ENCODE measurements at regions not wholly inside any gene's neighbourhood (a gene's known extent, or its start where the extent isn't known, plus 50 kb on each side); places are given as distances from the start of the nearest gene placed in this dataset.

DNA sequence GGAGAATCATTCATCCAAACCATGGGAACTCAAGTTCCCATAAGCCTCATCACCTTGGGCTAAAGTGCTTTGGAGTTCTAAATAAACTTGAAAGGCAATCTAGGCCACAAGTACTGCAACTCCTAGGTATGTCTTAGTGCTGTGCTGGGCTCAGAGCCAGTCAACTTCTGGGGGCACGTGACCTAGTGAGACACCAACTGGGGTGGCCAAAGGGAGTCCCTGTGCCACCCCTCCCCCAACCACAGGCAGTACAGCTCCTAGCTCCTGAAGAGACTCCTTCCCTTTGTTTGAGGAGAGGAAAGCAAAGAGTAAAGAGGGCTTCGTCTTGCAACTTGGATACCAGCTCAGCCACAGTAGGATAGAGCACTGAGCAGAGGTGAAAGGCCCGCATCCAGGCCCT, 154.2 kb upstream of the IL1RAPL2 start:
- TF ChIP-seq, protein P1, sequence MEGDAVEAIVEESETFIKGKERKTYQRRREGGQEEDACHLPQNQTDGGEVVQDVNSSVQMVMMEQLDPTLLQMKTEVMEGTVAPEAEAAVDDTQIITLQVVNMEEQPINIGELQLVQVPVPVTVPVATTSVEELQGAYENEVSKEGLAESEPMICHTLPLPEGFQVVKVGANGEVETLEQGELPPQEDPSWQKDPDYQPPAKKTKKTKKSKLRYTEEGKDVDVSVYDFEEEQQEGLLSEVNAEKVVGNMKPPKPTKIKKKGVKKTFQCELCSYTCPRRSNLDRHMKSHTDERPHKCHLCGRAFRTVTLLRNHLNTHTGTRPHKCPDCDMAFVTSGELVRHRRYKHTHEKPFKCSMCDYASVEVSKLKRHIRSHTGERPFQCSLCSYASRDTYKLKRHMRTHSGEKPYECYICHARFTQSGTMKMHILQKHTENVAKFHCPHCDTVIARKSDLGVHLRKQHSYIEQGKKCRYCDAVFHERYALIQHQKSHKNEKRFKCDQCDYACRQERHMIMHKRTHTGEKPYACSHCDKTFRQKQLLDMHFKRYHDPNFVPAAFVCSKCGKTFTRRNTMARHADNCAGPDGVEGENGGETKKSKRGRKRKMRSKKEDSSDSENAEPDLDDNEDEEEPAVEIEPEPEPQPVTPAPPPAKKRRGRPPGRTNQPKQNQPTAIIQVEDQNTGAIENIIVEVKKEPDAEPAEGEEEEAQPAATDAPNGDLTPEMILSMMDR (IDR thresholded peaks at IDR 0.05; ENCODE audit: low read depth, low read length, missing input control), result no peak
- TF ChIP-seq, protein P2, sequence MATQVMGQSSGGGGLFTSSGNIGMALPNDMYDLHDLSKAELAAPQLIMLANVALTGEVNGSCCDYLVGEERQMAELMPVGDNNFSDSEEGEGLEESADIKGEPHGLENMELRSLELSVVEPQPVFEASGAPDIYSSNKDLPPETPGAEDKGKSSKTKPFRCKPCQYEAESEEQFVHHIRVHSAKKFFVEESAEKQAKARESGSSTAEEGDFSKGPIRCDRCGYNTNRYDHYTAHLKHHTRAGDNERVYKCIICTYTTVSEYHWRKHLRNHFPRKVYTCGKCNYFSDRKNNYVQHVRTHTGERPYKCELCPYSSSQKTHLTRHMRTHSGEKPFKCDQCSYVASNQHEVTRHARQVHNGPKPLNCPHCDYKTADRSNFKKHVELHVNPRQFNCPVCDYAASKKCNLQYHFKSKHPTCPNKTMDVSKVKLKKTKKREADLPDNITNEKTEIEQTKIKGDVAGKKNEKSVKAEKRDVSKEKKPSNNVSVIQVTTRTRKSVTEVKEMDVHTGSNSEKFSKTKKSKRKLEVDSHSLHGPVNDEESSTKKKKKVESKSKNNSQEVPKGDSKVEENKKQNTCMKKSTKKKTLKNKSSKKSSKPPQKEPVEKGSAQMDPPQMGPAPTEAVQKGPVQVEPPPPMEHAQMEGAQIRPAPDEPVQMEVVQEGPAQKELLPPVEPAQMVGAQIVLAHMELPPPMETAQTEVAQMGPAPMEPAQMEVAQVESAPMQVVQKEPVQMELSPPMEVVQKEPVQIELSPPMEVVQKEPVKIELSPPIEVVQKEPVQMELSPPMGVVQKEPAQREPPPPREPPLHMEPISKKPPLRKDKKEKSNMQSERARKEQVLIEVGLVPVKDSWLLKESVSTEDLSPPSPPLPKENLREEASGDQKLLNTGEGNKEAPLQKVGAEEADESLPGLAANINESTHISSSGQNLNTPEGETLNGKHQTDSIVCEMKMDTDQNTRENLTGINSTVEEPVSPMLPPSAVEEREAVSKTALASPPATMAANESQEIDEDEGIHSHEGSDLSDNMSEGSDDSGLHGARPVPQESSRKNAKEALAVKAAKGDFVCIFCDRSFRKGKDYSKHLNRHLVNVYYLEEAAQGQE (IDR thresholded peaks at IDR 0.05), result no peak
- TF ChIP-seq YY1 (IDR thresholded peaks at IDR 0.05) (no peak), SP1 (IDR thresholded peaks at IDR 0.05) (no peak), RAD21 (IDR thresholded peaks at IDR 0.05) (no peak), GABPA (IDR thresholded peaks at IDR 0.05 in 1 of 2, conservative IDR thresholded peaks at IDR 0.05 in 1 of 2) (no peak), JUND (IDR thresholded peaks at IDR 0.05) (no peak), EGR1 (IDR thresholded peaks at IDR 0.05; ENCODE audit: low read depth in 2 of 2) (no peak), RXRA (IDR thresholded peaks at IDR 0.05) (no peak)
- TF ChIP-seq, protein P3, sequence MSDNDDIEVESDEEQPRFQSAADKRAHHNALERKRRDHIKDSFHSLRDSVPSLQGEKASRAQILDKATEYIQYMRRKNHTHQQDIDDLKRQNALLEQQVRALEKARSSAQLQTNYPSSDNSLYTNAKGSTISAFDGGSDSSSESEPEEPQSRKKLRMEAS (IDR thresholded peaks at IDR 0.05), result no peak
- TF ChIP-seq, protein P4, sequence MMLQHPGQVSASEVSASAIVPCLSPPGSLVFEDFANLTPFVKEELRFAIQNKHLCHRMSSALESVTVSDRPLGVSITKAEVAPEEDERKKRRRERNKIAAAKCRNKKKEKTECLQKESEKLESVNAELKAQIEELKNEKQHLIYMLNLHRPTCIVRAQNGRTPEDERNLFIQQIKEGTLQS (IDR thresholded peaks at IDR 0.05), result no peak
